ENCODE measurements at regions not wholly inside any gene's neighbourhood (a gene's known extent, or its start where the extent isn't known, plus 50 kb on each side); places are given as distances from the start of the nearest gene placed in this dataset.

GRCh38 chr12:97194546-97194945, 268.1 kb upstream of the RMST start:
- TF ChIP-seq, protein P1, sequence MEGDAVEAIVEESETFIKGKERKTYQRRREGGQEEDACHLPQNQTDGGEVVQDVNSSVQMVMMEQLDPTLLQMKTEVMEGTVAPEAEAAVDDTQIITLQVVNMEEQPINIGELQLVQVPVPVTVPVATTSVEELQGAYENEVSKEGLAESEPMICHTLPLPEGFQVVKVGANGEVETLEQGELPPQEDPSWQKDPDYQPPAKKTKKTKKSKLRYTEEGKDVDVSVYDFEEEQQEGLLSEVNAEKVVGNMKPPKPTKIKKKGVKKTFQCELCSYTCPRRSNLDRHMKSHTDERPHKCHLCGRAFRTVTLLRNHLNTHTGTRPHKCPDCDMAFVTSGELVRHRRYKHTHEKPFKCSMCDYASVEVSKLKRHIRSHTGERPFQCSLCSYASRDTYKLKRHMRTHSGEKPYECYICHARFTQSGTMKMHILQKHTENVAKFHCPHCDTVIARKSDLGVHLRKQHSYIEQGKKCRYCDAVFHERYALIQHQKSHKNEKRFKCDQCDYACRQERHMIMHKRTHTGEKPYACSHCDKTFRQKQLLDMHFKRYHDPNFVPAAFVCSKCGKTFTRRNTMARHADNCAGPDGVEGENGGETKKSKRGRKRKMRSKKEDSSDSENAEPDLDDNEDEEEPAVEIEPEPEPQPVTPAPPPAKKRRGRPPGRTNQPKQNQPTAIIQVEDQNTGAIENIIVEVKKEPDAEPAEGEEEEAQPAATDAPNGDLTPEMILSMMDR (conservative IDR thresholded peaks at IDR 0.05), result no peak
- no peak for TF ChIP-seq EZH2 (IDR thresholded peaks at IDR 0.05; ENCODE audit: low read depth)
